Suppressor macrophage treated with lipopolysaccharide for 1 hour (primary cell): ENCODE measurements at regions not wholly inside any gene's neighbourhood (a gene's known extent, or its start where the extent isn't known, plus 50 kb on each side); places are given as distances from the start of the nearest gene placed in this dataset.
"Not testable (repeated sequence)": the region's sequence is repeated elsewhere in the genome, so short reads cannot be mapped to it uniquely, and the experiment has no call there.

Experiments used
- DNase-seq, 3 donors: peaks; one replicate each; pipeline ENCODE4 v3.0.0-alpha.2; 2020 to 2022

DNA sequence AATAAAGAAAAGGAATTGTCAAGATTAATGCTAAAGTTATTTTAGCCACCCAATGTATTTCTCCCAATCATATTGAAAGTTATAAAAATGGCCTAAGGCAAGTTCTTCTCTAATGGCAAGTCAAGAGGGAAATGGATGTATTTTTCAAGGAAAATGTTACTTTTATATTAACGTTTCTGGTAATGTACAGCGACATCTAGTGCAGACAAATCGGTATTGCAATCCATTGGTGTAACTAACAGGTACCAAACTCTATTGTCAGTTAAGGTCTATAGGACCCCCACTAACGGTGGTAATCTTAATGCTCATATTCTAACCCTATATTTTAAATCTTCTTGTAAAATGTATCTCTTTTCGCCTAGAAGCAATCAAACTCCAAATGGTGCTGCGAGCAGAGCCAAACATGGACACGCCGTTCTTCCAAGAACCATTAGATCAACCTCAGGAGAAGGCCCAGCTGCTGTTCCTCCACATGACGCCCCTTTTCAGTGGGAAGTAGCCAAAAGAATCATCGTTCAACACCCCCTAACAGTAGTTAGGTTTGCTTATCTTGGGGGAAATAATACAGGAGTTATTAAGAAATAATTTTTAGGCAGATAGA is 98.5 kb upstream of the PABPC3 start:
- peak; percentile 56 to 73 (median 61) for DNase-seq

DNA sequence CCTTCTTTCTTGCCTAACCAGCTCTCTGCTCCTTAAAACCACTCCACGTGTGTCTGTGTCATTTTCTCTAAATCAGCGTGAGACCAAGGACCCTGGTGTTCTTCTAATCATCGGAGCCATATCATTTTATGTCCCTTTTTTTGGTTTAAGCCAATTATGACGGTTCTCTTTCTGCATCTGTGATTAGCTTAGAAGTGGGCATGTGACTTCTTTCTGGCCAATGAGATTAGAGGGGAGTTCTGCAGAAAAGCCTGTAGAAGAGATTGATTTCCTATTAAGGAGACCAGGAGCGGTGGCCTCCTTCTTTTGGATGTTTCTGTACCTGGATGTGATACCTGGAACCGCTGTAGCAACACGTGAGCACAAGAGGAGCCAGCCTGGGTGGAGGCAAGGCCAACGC is 97.5 kb upstream of the PABPC3 start:
- DNase-seq: no peak

GRCh38 chr13:25001476-25002206 is 94.3 kb upstream of the PABPC3 start:
- DNase-seq: no peak

DNA sequence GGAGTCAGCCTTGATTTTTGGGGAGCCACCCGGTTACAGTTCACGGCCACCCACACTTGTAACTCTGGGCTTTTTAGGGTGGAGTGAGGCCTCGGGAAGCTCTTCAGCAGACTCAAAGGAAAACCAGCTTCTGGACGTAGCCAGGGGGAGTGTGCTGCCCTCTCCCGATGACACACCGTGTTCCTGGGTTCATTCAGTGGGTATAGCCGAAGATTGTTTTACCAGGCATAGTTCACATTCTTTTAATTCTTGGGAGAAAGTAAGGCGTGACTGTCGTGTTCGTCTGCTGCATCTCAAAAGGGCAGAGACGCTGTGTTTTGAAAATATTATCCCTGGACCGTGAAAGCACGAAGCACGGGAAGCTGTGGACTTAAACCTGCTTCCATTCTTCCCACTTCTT is 93.6 kb upstream of the PABPC3 start:
- not testable (repeated sequence) for DNase-seq

- not testable (repeated sequence) for DNase-seq
These were observed 91.4 kb upstream of the PABPC3 start for GRCh38 chr13:25004489-25004888.

GRCh38 chr13:25005050-25005497 is 90.9 kb upstream of the PABPC3 start:
- peak in 2 of 3 donors; percentile 18 to 21 for DNase-seq

- DNase-seq: not testable (repeated sequence)
These were observed 88.5 kb upstream of the PABPC3 start for GRCh38 chr13:25007389-25007788.

DNA sequence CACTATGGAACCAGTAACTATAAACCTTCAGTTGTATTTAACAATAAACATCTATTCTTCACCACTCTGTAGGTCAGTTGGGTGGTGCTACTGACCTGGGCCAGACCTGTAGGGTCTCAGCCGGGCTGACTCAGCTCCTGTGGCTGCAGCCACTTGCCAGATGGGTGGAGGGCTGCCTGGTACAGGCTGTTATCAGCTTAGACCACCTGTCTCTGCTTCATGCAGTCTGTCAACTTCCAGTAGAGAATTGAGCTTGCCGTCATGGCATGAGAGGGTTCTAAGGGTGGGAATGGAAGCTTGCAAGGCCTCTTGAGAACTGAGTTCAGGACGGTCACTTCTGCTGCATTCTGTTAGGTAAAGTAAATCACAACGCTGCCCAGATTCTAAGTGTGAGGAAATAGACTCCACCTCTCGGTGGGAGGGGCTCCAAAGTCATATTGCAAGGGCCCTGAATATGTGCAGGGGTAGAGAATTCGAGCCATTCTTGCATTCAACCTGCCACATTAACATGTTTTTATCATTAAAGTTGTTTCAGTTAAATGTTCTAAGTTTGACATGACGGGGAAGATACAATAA is 81.5 kb upstream of the PABPC3 start:
- DNase-seq: not testable (repeated sequence)

- DNase-seq: not testable (repeated sequence)
These were observed 78.8 kb upstream of the PABPC3 start for GRCh38 chr13:25017176-25017575.

GRCh38 chr13:25017808-25018728 is 77.9 kb upstream of the PABPC3 start:
- not testable (repeated sequence) for DNase-seq

- DNase-seq: no peak
These were observed 77.2 kb upstream of the PABPC3 start for GRCh38 chr13:25018729-25019115.

- DNase-seq: not testable (repeated sequence)
These were observed 76.2 kb upstream of the PABPC3 start for GRCh38 chr13:25019741-25020140.

- DNase-seq: no peak
These were observed 71.8 kb upstream of the PABPC3 start for GRCh38 chr13:25024175-25024574.

GRCh38 chr13:25032160-25032559 is 63.8 kb upstream of the PABPC3 start:
- no peak for DNase-seq

- DNase-seq: no peak
These were observed 61.8 kb upstream of the PABPC3 start for GRCh38 chr13:25034173-25034572.

DNA sequence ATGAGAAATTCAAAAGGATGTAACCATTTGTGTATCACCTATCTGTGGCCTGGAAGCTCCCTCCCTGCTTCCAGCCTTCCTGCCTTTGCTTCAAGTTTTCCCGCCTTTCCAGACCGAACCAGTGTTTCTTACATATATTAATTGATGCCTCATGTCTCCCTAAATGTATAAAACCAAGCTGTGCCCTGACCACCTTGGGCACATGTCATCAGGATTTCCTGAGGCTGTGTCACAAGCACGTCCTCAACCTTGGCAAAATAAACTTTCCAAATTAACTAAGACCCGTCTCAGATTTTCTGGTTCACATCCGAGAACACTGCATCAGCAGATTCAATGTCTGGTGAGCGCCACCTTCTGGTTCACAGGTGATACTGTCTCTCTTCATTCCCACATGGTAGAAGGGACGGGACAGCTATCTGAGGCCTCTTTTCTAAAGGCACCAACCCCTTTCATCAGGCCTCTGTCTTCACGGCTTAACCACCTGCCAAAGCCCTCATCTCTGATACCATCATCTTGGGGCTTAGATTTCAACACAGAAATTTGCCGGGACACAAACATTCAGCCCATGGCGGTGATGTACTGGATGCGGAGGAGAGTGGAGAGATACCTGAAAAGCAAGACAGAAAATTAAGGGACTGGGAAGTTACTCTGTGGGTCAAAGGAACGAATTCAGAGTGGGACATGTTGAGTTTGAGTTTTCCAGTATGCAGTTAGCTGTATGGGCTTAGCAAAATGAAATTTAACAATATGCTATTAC is 58.7 kb upstream of the PABPC3 start:
- peak; percentile 63 to 74 (median 72) for DNase-seq

DNA sequence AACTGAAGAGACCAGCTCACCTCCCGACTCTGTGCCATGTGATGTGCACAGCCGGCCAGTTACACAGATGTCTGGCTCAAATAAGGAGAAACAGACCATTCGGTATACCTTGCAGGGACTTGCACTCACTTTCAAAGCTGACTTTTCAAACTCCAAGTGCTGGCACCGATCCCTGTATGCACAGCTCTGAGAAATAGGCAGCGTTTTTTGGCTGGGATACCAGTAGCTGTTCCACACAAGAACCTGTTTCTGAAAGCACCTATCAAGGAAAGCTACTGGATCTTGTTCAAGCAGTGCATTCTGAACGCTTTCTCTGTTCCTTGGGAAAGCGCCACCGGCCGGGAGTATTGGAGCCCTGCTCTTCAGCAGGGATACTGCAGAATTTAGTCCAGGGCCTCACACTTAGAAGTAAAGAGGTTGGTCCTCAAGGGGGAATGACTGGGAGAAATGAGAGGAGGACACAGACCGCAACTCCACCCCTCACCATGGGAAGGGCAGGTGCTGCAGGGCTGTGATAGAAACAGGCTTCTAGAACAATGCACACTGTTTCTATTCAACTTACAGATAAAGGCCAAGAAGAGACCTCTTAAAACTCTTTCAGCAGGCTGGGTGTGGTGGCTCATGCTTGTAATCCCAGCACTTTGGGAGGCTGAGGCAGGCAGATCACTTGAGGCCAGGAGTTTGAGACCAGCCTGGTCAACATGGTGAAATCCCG is 53.6 kb upstream of the PABPC3 start:
- DNase-seq: no peak

- DNase-seq: no peak
These were observed 51.9 kb upstream of the PABPC3 start for GRCh38 chr13:25044071-25044470.
